ENCODE measurements at regions not wholly inside any gene's neighbourhood (a gene's known extent, or its start where the extent isn't known, plus 50 kb on each side); places are given as distances from the start of the nearest gene placed in this dataset.

GRCh38 chr2:64232266-64232665 lies 88.0 kb upstream of the PELI1 start:
- no peak overlapping the region for H3K4me3 ChIP-seq
- no peaks in the 10 kb centered on the region for H3K4me1 ChIP-seq
- no peaks in the 10 kb centered on the region for H3K9me3 ChIP-seq
- TF ChIP-seq POLR2A (IDR thresholded peaks at IDR 0.05) = no peak
- TF ChIP-seq POLR2AphosphoS5 (IDR thresholded peaks at IDR 0.05) = no peak
- TF ChIP-seq, protein P1, sequence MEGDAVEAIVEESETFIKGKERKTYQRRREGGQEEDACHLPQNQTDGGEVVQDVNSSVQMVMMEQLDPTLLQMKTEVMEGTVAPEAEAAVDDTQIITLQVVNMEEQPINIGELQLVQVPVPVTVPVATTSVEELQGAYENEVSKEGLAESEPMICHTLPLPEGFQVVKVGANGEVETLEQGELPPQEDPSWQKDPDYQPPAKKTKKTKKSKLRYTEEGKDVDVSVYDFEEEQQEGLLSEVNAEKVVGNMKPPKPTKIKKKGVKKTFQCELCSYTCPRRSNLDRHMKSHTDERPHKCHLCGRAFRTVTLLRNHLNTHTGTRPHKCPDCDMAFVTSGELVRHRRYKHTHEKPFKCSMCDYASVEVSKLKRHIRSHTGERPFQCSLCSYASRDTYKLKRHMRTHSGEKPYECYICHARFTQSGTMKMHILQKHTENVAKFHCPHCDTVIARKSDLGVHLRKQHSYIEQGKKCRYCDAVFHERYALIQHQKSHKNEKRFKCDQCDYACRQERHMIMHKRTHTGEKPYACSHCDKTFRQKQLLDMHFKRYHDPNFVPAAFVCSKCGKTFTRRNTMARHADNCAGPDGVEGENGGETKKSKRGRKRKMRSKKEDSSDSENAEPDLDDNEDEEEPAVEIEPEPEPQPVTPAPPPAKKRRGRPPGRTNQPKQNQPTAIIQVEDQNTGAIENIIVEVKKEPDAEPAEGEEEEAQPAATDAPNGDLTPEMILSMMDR (IDR thresholded peaks at IDR 0.05) = no peak
- no peak for DNase-seq (ENCODE audit: low spot score in 2 of 2)
- no peaks in the 10 kb centered on the region for H3K27me3 ChIP-seq
- no peak overlapping the region for H3K27ac ChIP-seq
- no peaks in the 10 kb centered on the region for H3K36me3 ChIP-seq
- intact Hi-C loops (cut with DNase I; ENCODE audit: low total_unique reads) = no loop called here

DNA sequence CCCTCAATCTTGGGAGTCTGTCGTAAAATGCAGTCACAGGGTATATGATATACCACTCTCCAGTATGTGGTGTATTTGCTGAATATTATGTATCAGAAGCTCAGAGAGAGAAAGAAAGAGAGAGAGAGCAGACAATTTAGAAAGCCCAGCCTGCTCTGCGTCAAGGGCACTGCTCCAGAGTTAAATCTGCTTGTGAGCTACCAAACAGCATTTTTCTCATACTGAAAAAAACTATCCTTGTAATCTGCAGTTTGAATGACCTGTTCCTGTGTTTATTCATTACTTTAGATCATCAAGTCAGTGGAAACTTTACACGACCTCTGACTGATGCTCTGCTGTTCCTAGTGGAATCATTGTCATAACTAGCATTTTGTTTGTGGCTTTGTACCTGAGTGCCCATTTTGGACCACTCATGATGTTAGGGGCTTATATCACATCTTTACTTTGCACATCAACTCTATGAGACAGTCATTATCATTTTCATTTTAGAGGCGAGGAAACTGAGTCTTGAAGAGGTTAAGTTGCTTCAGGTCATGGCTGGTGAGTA lies 89.2 kb upstream of the PELI1 start:
- H3K27me3 ChIP-seq = no peaks in the 10 kb centered on the region
- H3K4me1 ChIP-seq = no peaks in the 10 kb centered on the region
- TF ChIP-seq POLR2A (IDR thresholded peaks at IDR 0.05) (no peak), POLR2AphosphoS5 (IDR thresholded peaks at IDR 0.05) (no peak)
- TF ChIP-seq, protein P1 (IDR thresholded peaks at IDR 0.05) = no peak
- no peak overlapping the region for H3K27ac ChIP-seq
- no peaks in the 10 kb centered on the region for H3K9me3 ChIP-seq
- intact Hi-C loops (cut with DNase I; ENCODE audit: low total_unique reads) = no loop called here
- no peaks in the 10 kb centered on the region for H3K36me3 ChIP-seq
- no peak for DNase-seq (ENCODE audit: low spot score in 2 of 2)
- no peak overlapping the region for H3K4me3 ChIP-seq

GRCh38 chr2:64234150-64234549 lies 89.9 kb upstream of the PELI1 start:
- Histone ChIP-seq H3K4me3 (no peak overlapping the region), H3K27ac (no peak overlapping the region), H3K9me3 (no peaks in the 10 kb centered on the region), H3K36me3 (no peaks in the 10 kb centered on the region), H3K27me3 (no peaks in the 10 kb centered on the region), H3K4me1 (no peaks in the 10 kb centered on the region)
- TF ChIP-seq POLR2A (IDR thresholded peaks at IDR 0.05) (no peak), POLR2AphosphoS5 (IDR thresholded peaks at IDR 0.05) (no peak)
- TF ChIP-seq, protein P1 (IDR thresholded peaks at IDR 0.05) = no peak
- intact Hi-C loops (cut with DNase I; ENCODE audit: low total_unique reads) = no loop called here
- DNase-seq (ENCODE audit: low spot score in 2 of 2) = no peak

DNA sequence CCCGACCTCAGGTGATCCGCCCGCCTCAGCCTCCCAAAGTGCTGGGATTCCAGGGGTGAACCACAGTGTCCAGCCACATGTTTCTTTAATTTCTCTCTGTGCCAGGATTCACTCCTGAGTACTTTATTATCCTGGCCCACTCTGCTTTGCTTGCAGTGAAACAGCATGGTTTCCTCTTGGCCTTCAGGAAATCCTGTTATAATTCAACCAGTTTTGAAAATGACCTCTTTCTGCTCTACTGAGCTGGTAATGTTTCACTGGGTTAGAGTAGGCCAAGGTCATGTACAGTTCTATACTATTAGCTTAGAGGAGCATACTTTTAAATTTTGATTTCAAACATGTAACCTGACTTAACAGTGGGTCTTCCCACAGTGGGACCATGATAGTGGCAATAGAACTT lies 90.6 kb upstream of the PELI1 start:
- Histone ChIP-seq H3K36me3 (no peaks in the 10 kb centered on the region), H3K27me3 (no peaks in the 10 kb centered on the region), H3K9me3 (no peaks in the 10 kb centered on the region), H3K4me1 (no peaks in the 10 kb centered on the region), H3K27ac (no peak overlapping the region), H3K4me3 (no peak overlapping the region)
- DNase-seq (ENCODE audit: low spot score in 2 of 2) = no peak
- TF ChIP-seq POLR2AphosphoS5 (IDR thresholded peaks at IDR 0.05) = no peak
- TF ChIP-seq, protein P1 (IDR thresholded peaks at IDR 0.05) = no peak
- TF ChIP-seq POLR2A (IDR thresholded peaks at IDR 0.05) = no peak
- intact Hi-C loops (cut with DNase I; ENCODE audit: low total_unique reads) = no loop called here

DNA sequence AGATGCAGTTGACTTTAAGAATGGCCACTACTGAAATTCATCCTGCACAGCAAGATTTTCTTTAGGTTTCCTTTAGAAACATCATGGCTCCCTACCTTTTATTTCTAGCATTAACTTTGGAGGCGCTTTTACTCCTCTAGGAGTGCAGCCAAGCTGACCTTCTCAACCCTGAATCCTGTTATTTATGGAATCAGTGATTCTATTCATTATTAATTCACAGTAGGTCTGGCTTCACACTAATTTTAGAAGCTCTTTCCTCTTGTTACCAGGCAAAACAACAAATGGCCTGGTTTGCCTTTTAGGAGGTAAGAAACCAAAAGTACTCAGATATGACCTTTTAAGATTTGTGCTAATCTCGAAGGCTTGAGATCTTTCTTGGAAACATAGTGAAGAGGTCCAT lies 93.0 kb upstream of the PELI1 start:
- TF ChIP-seq, protein P1 (IDR thresholded peaks at IDR 0.05) = no peak
- TF ChIP-seq POLR2A (IDR thresholded peaks at IDR 0.05) = no peak
- TF ChIP-seq POLR2AphosphoS5 (IDR thresholded peaks at IDR 0.05) = no peak
- intact Hi-C loops (cut with DNase I; ENCODE audit: low total_unique reads) = no loop called here

More for the DNA sequence above, 93.0 kb upstream of the PELI1 start:
- DNase-seq (ENCODE audit: low spot score in 2 of 2) = no peak
- no peaks in the 10 kb centered on the region for H3K27me3 ChIP-seq
- no peaks in the 10 kb centered on the region for H3K36me3 ChIP-seq
- H3K9me3 ChIP-seq = no peaks in the 10 kb centered on the region
- no peak overlapping the region for H3K27ac ChIP-seq
- no peak overlapping the region for H3K4me3 ChIP-seq
- no peaks in the 10 kb centered on the region for H3K4me1 ChIP-seq

Data from breast epithelium (tissue), 4 donors.